ENCODE measurements at regions not wholly inside any gene's neighbourhood (a gene's known extent, or its start where the extent isn't known, plus 50 kb on each side); places are given as distances from the start of the nearest gene placed in this dataset.

DNA sequence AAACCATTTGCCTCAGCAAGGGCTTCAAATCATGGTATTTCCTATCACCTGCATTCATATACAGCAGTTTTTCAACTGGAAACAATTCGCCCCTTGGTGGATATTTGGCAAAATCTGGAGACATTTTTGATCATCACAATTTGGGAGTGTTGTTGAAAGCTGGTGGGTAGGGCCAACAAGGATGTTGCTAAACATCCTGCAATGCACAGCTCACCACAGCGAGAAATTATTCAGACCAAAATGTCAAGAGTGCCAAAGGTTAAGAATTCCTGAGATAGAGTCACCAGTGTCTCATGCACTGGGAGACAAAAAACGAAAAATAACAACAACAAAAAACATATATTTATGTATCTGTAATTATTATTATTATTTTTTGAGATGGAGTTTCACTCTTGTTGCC, 435.2 kb upstream of the CTSO start:
- TF ChIP-seq POLR2A (IDR thresholded peaks at IDR 0.05): no peak
- TF ChIP-seq, protein P1, sequence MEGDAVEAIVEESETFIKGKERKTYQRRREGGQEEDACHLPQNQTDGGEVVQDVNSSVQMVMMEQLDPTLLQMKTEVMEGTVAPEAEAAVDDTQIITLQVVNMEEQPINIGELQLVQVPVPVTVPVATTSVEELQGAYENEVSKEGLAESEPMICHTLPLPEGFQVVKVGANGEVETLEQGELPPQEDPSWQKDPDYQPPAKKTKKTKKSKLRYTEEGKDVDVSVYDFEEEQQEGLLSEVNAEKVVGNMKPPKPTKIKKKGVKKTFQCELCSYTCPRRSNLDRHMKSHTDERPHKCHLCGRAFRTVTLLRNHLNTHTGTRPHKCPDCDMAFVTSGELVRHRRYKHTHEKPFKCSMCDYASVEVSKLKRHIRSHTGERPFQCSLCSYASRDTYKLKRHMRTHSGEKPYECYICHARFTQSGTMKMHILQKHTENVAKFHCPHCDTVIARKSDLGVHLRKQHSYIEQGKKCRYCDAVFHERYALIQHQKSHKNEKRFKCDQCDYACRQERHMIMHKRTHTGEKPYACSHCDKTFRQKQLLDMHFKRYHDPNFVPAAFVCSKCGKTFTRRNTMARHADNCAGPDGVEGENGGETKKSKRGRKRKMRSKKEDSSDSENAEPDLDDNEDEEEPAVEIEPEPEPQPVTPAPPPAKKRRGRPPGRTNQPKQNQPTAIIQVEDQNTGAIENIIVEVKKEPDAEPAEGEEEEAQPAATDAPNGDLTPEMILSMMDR (IDR thresholded peaks at IDR 0.05): no peak
